Mesenchymal stem cell (in vitro differentiated cells and primary cell): ENCODE measurements at regions not wholly inside any gene's neighbourhood (a gene's known extent, or its start where the extent isn't known, plus 50 kb on each side); places are given as distances from the start of the nearest gene placed in this dataset.

Source experiments
- DNase-seq: peaks from one replicate; pipeline ENCODE4 v3.0.0-alpha.2; 2013
- H2AFZ ChIP-seq: one replicate; pipeline ENCODE4 v1.6.1; 2013; ENCODE audit warnings: low read depth, mild to moderate bottlenecking, control low read depth, inconsistent platforms, low read length, moderate library complexity
- H2AK5ac ChIP-seq: 2 replicates; pipeline ENCODE4 v1.6.1; 2013; ENCODE audit warnings: low read length, moderate library complexity, mild to moderate bottlenecking, inconsistent platforms; ENCODE audit not compliant: severe bottlenecking
- H2BK120ac ChIP-seq: one replicate; pipeline ENCODE4 v1.6.1; 2013; ENCODE audit warnings: low read depth, mild to moderate bottlenecking, inconsistent platforms, low read length, moderate library complexity
- H2BK12ac ChIP-seq, 2 experiments: one replicate each; pipeline ENCODE4 v1.6.1; 2013; ENCODE audit warnings: inconsistent platforms in 2 of 2, low read length in 2 of 2, mild to moderate bottlenecking in 2 of 2, moderate library complexity in 2 of 2, control low read depth in 1 of 2
- H2BK15ac ChIP-seq: one replicate; pipeline ENCODE4 v1.6.1; 2013; ENCODE audit warnings: mild to moderate bottlenecking, low read depth, inconsistent platforms; ENCODE audit not compliant: poor library complexity, severe bottlenecking
- H2BK5ac ChIP-seq: 2 replicates; pipeline ENCODE4 v1.6.1; 2013; ENCODE audit warnings: low read depth, mild to moderate bottlenecking, low read length, control low read depth, inconsistent platforms; ENCODE audit not compliant: poor library complexity, severe bottlenecking
- H3K14ac ChIP-seq, 2 experiments: one replicate each; pipeline ENCODE4 v1.6.1; 2013; ENCODE audit warnings: inconsistent platforms in 2 of 2, low read length in 2 of 2, control low read depth in 1 of 2, mild to moderate bottlenecking in 1 of 2, moderate library complexity in 1 of 2
- H3K18ac ChIP-seq, 2 experiments: one replicate each; pipeline ENCODE4 v1.6.1; 2013; ENCODE audit warnings: inconsistent platforms in 2 of 2, low read length in 2 of 2, control low read depth in 1 of 2, low read depth in 1 of 2, mild to moderate bottlenecking in 1 of 2
- H3K23ac ChIP-seq, 2 experiments: one replicate each; pipeline ENCODE4 v1.6.1; 2013; ENCODE audit warnings: inconsistent platforms in 2 of 2, low read length in 2 of 2, mild to moderate bottlenecking in 2 of 2, moderate library complexity in 2 of 2, control low read depth in 1 of 2
- H3K27ac ChIP-seq: 2 replicates; pipeline ENCODE4 v1.5.1; 2013; ENCODE audit warnings: mild to moderate bottlenecking, moderate library complexity, low read length, control low read depth, inconsistent platforms; ENCODE audit not compliant: poor library complexity, severe bottlenecking
- H3K27me3 ChIP-seq, 2 experiments: 2 replicates each; pipeline versions ENCODE4 v1.6.1 to v1.7.0; 2013; ENCODE audit warnings: low read length in 2 of 2, mild to moderate bottlenecking in 2 of 2, moderate library complexity in 2 of 2, control low read depth in 1 of 2, inconsistent platforms in 1 of 2; ENCODE audit not compliant: control insufficient read depth in 1 of 2, insufficient read depth in 1 of 2
- H3K36me3 ChIP-seq, 2 experiments: 2 replicates each; pipeline versions ENCODE4 v1.6.1 to v1.7.0; 2013; ENCODE audit warnings: low read length in 2 of 2, control low read depth in 1 of 2, inconsistent platforms in 1 of 2, low read depth in 1 of 2, mild to moderate bottlenecking in 1 of 2; ENCODE audit not compliant: insufficient read depth in 2 of 2, control insufficient read depth in 1 of 2
- H3K4ac ChIP-seq, 2 experiments: one replicate each; pipeline ENCODE4 v1.6.1; 2013; ENCODE audit warnings: inconsistent platforms in 2 of 2, low read length in 2 of 2, mild to moderate bottlenecking in 2 of 2, moderate library complexity in 2 of 2, control low read depth in 1 of 2, low read depth in 1 of 2
- H3K4me1 ChIP-seq: 2 replicates; pipeline ENCODE4 v1.6.1; 2013; ENCODE audit warnings: low read depth, low read length, control low read depth; ENCODE audit not compliant: control insufficient read depth, insufficient read depth
- H3K4me2 ChIP-seq: 2 replicates; pipeline ENCODE4 v1.6.1; 2013; ENCODE audit warnings: low read length, mild to moderate bottlenecking, inconsistent platforms; ENCODE audit not compliant: poor library complexity, severe bottlenecking
- H3K4me3 ChIP-seq, 2 experiments: 2 replicates each; pipeline versions ENCODE4 v1.5.1 to v1.7.0; 2013; ENCODE audit warnings: low read length in 2 of 2, mild to moderate bottlenecking in 2 of 2, control low read depth in 1 of 2, low read depth in 1 of 2; ENCODE audit not compliant: insufficient read depth in 1 of 2
- H3K79me1 ChIP-seq: replicated peaks from 2 replicates; pipeline ENCODE4 v1.6.1; 2013; ENCODE audit warnings: mild to moderate bottlenecking, control low read depth, low read length, inconsistent platforms; ENCODE audit not compliant: poor library complexity, severe bottlenecking
- H3K9ac ChIP-seq: 2 replicates; pipeline ENCODE4 v1.7.0; 2013; ENCODE audit warnings: mild to moderate bottlenecking, low read length, moderate library complexity
- H3K9me3 ChIP-seq: 2 replicates; pipeline ENCODE4 v1.7.0; 2013; ENCODE audit warnings: mild to moderate bottlenecking, low read length; ENCODE audit not compliant: control insufficient read depth
- H4K8ac ChIP-seq: one replicate; pipeline ENCODE4 v1.6.1; 2013; ENCODE audit warnings: inconsistent platforms, mild to moderate bottlenecking, low read length, moderate library complexity
- H4K91ac ChIP-seq: one replicate; pipeline ENCODE4 v1.6.1; 2013; ENCODE audit warnings: mild to moderate bottlenecking, low read length, inconsistent platforms
- WGBS: methylation state at CpG from one replicate; pipeline ENCODE4 v1.1.7; 2013; ENCODE audit warnings: mixed read lengths; 5-methylcytosine and 5-hydroxymethylcytosine counted together

- 76% methylated on average over 1 of the region's 3 CpGs for WGBS
- H2AK5ac ChIP-seq = no peak overlapping the region
- no peak overlapping the region for H2AFZ ChIP-seq
- no peaks in the 10 kb centered on the region for H3K27me3 ChIP-seq
- H3K23ac ChIP-seq = no peak overlapping the region
- no peak overlapping the region for H2BK5ac ChIP-seq
- H3K27ac ChIP-seq = no peak overlapping the region
- no peak overlapping the region for H3K4me3 ChIP-seq
- H3K4ac ChIP-seq = no peak overlapping the region
- H3K9ac ChIP-seq = no peak overlapping the region
- H3K18ac ChIP-seq = no peak overlapping the region
- H2BK12ac ChIP-seq = no peak overlapping the region
- H2BK15ac ChIP-seq = no peak overlapping the region
- no peaks in the 10 kb centered on the region for H3K4me1 ChIP-seq
- H2BK120ac ChIP-seq = no peak overlapping the region
- H3K9me3 ChIP-seq = peaks cover 7% of the 10 kb centered on the region
- H3K14ac ChIP-seq = no peak overlapping the region
- H3K79me1 ChIP-seq = no peaks in the 10 kb centered on the region
- no peak overlapping the region for H4K91ac ChIP-seq
- H3K4me2 ChIP-seq = no peak overlapping the region
- no peaks in the 10 kb centered on the region for H3K36me3 ChIP-seq
- H4K8ac ChIP-seq = no peak overlapping the region
- peak; percentile 5 for DNase-seq
These were observed 796.1 kb downstream of the TBL1XR1 start for GRCh38 chr3:176401211-176401610.

GRCh38 chr3:176399193-176399592 lies 798.1 kb downstream of the TBL1XR1 start:
- Histone ChIP-seq H3K4me1 (no peaks in the 10 kb centered on the region), H2BK12ac (no peak overlapping the region), H3K9me3 (peaks cover 14% of the 10 kb centered on the region), H3K4ac (no peak overlapping the region), H3K79me1 (no peaks in the 10 kb centered on the region), H2BK5ac (no peak overlapping the region), H2AK5ac (no peak overlapping the region), H3K23ac (no peak overlapping the region), H3K27me3 (no peaks in the 10 kb centered on the region), H3K27ac (no peak overlapping the region), H3K36me3 (no peaks in the 10 kb centered on the region), H2AFZ (no peak overlapping the region), H4K8ac (no peak overlapping the region), H3K4me3 (no peak overlapping the region), H2BK15ac (no peak overlapping the region), H4K91ac (no peak overlapping the region), H2BK120ac (no peak overlapping the region), H3K4me2 (no peak overlapping the region), H3K14ac (no peak overlapping the region), H3K9ac (no peak overlapping the region), H3K18ac (no peak overlapping the region)
- DNase-seq = no peak
- WGBS = 86% methylated on average over 2 of the region's 2 CpGs

GRCh38 chr3:176395240-176395639 lies 802.0 kb downstream of the TBL1XR1 start:
- H4K91ac ChIP-seq = no peak overlapping the region
- DNase-seq = no peak
- H3K36me3 ChIP-seq = no peaks in the 10 kb centered on the region
- H2BK5ac ChIP-seq = no peak overlapping the region
- H2AK5ac ChIP-seq = no peak overlapping the region
- H3K4me3 ChIP-seq = no peak overlapping the region
- no peaks in the 10 kb centered on the region for H3K79me1 ChIP-seq
- H3K4me1 ChIP-seq = no peaks in the 10 kb centered on the region
- no peak overlapping the region for H3K27ac ChIP-seq
- no peak overlapping the region for H2BK15ac ChIP-seq
- no peak overlapping the region for H3K4me2 ChIP-seq
- H3K4ac ChIP-seq = no peak overlapping the region
- H2BK12ac ChIP-seq = no peak overlapping the region
- peaks cover 19% of the 10 kb centered on the region for H3K9me3 ChIP-seq
- no peak overlapping the region for H3K9ac ChIP-seq
- no peak overlapping the region for H3K14ac ChIP-seq
- H2BK120ac ChIP-seq = no peak overlapping the region
- H3K27me3 ChIP-seq = no peaks in the 10 kb centered on the region
- H3K18ac ChIP-seq = no peak overlapping the region
- no peak overlapping the region for H2AFZ ChIP-seq
- WGBS = no CpG with 5 or more reads among the region's 2 CpGs
- H4K8ac ChIP-seq = no peak overlapping the region
- H3K23ac ChIP-seq = no peak overlapping the region

GRCh38 chr3:176378789-176379188 lies 818.5 kb downstream of the TBL1XR1 start:
- WGBS = 100% methylated on average over 1 of the region's 2 CpGs
- Histone ChIP-seq H2BK120ac (no peak overlapping the region), H2BK12ac (no peak overlapping the region), H3K4ac (no peak overlapping the region), H4K8ac (no peak overlapping the region), H3K36me3 (no peaks in the 10 kb centered on the region), H2AFZ (no peak overlapping the region), H3K4me1 (no peaks in the 10 kb centered on the region), H2BK5ac (no peak overlapping the region), H2BK15ac (no peak overlapping the region), H3K79me1 (no peaks in the 10 kb centered on the region), H3K27ac (no peak overlapping the region), H3K9ac (no peak overlapping the region), H3K23ac (no peak overlapping the region), H3K9me3 (no peaks in the 10 kb centered on the region), H3K4me2 (no peak overlapping the region), H2AK5ac (no peak overlapping the region), H3K4me3 (no peak overlapping the region), H3K14ac (no peak overlapping the region), H3K18ac (no peak overlapping the region), H4K91ac (no peak overlapping the region), H3K27me3 (no peaks in the 10 kb centered on the region)
- no peak for DNase-seq
